HFF-Myc (cell line): ENCODE measurements at regions not wholly inside any gene's neighbourhood (a gene's known extent, or its start where the extent isn't known, plus 50 kb on each side); places are given as distances from the start of the nearest gene placed in this dataset.

Experiments
- DNase-seq: peaks from one replicate; pipeline ENCODE4 v3.0.0-alpha.2; 2011; ENCODE audit warnings: low read depth; ENCODE audit errors: extremely low read depth
- H3K4me3 ChIP-seq: replicated peaks from 2 replicates; pipeline ENCODE4 v1.5.1; 2011; ENCODE audit warnings: low read depth, mild to moderate bottlenecking, control low read depth, low read length
- CTCF ChIP-seq: IDR thresholded peaks from 2 replicates; pipeline ENCODE4 v1.5.1; 2012; ENCODE audit warnings: mild to moderate bottlenecking, low read depth, low read length, control low read depth; ENCODE audit errors: missing control alignments

GRCh38 chr3:8103954-8104353, 397.7 kb upstream of the LMCD1 start:
- no peak for TF ChIP-seq CTCF
- H3K4me3 ChIP-seq, result no peak overlapping the region
- no peak for DNase-seq

GRCh38 chr3:8106921-8107320, 394.7 kb upstream of the LMCD1 start:
- no peak for TF ChIP-seq CTCF
- DNase-seq, result no peak

GRCh38 chr3:8110966-8111798, 390.4 kb upstream of the LMCD1 start:
- TF ChIP-seq CTCF, result peak; percentile 53
- no peak overlapping the region for H3K4me3 ChIP-seq
- peak; percentile 10 for DNase-seq

More at GRCh38 chr3:8106921-8107320, 394.7 kb upstream of the LMCD1 start:
- no peak overlapping the region for H3K4me3 ChIP-seq

- no peak overlapping the region for H3K4me3 ChIP-seq
- no peak for TF ChIP-seq CTCF
- no peak for DNase-seq
These were observed 389.0 kb upstream of the LMCD1 start for GRCh38 chr3:8112587-8112986.

- TF ChIP-seq CTCF, result no peak
- H3K4me3 ChIP-seq, result no peak overlapping the region
- no peak for DNase-seq
These were observed 388.0 kb upstream of the LMCD1 start for GRCh38 chr3:8113626-8114025.

GRCh38 chr3:8128686-8129085, 372.9 kb upstream of the LMCD1 start:
- DNase-seq, result no peak
- no peak overlapping the region for H3K4me3 ChIP-seq
- TF ChIP-seq CTCF, result no peak
